Left hindlimb (tissue), 1 donor: ENCODE measurements at regions not wholly inside any gene's neighbourhood (a gene's known extent, or its start where the extent isn't known, plus 50 kb on each side); places are given as distances from the start of the nearest gene placed in this dataset.

Experiments
- DNase-seq: peaks from one replicate; pipeline ENCODE4 v3.0.0-alpha.2; 2018

GRCh38 chr3:74564560-74564959 lies 49.9 kb downstream of the CNTN3 start:
- DNase-seq: no peak

- DNase-seq: no peak
Measured at GRCh38 chr3:74562558-74563269, 51.7 kb downstream of the CNTN3 start.

- no peak for DNase-seq
Measured at GRCh38 chr3:74561881-74562280, 52.6 kb downstream of the CNTN3 start.

- no peak for DNase-seq
Measured at GRCh38 chr3:74559261-74559660, 55.2 kb downstream of the CNTN3 start.

- DNase-seq: no peak
Measured at GRCh38 chr3:74550686-74551085, 63.8 kb downstream of the CNTN3 start.

GRCh38 chr3:74546426-74546825 lies 68.0 kb downstream of the CNTN3 start:
- DNase-seq: no peak

DNA sequence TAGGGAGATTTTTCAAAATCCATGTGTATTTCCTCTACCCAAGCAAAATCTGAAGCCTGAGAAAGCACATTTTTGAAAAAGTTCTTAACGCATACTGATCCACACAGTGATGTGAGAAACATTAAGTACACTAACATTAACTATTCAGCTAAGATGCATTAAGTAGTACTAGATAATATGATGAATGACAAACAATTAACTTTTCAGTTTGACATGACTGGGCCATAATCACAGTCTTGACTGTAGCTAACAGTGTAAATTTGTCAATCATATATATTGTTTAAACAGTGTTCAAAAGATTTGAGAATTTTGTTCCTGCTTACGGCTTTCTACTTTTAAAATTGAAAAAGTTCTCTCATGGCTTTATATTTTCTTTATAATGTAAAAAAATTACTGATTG lies 72.0 kb downstream of the CNTN3 start:
- no peak for DNase-seq

GRCh38 chr3:74539876-74540275 lies 74.6 kb downstream of the CNTN3 start:
- no peak for DNase-seq

DNA sequence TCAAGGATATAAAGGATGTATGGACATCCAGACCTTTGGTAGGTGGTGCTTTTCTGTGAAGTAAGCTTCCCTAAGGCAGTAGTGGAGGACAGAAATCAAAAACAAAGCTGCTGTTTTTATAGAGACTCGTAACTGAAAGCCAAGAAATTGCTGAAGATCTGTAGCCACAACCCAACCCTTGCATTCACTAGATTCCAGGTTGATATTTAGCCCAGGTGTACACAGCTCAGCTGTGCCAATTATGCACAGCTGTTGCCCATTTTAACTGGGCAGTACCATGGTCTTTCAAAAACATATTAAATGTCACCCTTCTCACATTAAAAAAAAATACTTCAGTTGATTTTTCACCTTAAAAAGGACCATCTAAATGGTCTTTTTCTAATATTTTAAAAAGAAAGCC lies 75.8 kb downstream of the CNTN3 start:
- DNase-seq: no peak

DNA sequence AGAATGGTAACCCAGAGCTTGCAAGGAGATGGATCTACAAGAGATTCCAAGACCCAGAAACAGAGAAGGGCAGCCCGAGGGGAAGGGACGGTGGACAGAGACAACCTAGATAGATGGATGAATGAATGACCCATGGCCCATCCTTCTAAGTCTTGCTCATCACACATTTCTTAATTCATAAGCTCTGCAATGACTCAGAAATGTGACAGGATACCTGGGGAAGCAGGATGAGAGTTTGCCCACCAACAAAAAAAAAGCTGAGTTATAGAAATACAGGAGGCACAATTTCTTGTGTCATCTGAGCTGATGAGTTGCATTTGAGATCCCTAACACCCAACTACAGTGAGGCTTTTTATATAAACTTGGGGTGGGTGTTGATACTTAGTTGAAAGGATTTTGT lies 76.6 kb downstream of the CNTN3 start:
- DNase-seq: no peak

DNA sequence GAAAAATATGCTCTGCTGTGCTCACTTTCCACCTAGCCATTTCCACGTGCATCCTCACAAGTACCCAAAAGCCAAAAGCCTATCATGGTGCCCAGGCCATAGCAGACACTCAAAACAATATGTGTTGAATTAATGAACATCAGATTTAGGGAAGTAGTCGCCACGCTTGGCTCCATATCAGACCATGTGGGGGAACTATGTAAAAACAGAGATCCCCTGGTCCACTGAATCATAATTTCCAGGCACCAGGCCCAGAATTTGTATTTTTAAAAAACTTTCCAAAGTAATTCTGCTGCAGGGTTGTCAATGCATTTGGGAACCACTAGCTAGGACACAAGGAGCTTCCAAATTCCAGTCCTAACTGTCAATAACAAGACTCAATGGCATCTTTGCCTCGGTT lies 77.3 kb downstream of the CNTN3 start:
- peak; percentile 63 for DNase-seq

GRCh38 chr3:74535281-74535680 lies 79.2 kb downstream of the CNTN3 start:
- DNase-seq: no peak

- no peak for DNase-seq
Measured at GRCh38 chr3:74534611-74535010, 79.8 kb downstream of the CNTN3 start.

DNA sequence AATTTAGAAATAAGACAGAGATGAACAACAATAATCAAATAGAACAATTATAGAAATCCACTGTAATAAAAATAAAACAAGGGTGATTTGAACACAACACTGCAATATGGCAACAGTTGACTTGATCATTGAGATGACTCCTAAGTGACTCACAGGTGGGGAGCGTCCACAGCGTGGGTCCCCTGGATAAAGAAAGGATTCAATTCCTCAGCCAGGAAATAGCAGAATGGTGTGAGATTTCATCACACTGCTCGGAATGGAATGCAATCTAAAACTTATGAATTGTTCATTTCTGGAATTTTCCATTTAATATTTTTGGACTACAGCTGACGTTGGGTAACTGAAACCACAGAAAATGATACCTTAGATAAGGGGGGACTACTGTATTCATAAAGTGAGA lies 82.0 kb downstream of the CNTN3 start:
- DNase-seq: no peak

DNA sequence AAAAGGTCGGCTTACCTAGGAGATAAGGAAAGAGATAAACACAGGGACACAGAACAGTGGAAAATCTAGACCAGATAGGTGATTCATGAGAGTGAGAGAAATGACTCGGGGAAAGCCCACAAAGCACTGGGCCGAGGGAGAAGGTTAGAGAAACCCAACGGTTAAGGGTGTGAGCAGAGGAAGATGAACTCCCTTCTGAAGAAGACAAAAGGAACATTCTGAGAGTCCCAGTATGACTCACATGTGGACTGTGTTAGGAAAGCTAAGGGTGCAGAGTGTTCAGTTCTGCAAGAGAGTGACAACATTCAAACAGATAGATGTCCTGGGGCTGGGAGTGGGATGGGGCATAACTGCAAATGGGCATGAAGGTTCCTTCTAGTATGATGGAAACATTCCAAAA lies 83.0 kb downstream of the CNTN3 start:
- no peak for DNase-seq

GRCh38 chr3:74529145-74529544 lies 85.3 kb downstream of the CNTN3 start:
- DNase-seq: no peak

DNA sequence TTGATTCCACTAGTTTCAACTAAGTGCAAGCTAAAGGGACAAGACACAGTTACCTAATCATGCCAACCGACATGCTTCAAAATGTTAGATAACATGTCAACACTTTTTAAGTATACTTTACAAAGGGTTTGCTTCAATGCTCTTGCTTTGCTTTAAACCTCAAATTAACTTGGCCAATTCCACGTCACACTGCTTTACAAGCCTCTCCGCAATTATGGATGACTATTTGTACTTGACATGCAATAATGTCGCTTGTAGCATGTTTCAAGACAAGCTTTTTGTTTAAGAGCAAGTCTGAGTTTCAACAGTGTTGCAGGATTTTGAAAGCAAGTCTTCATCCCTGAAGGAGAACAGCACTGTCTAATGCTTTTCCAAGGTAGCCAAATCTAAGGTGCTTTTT lies 86.9 kb downstream of the CNTN3 start:
- no peak for DNase-seq

DNA sequence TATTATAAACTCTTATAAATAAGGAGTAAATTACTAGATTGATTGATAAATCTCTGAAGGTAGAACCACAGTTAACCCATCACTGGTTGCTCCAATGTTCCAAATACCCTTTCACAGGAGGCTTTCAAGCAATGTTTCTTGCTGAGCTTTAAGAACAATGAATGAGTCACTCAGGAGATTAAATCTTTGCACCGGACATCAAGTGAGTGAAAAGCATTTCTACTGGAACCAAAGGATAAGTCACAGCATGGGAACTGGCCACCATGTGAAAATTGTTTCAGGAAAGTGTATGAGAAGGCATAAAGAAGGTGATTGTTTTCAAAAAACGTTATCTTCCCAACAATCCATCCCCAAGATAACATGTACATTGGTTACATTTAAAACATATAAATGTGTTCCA lies 90.6 kb downstream of the CNTN3 start:
- DNase-seq: no peak

GRCh38 chr3:74520895-74521294 lies 93.6 kb downstream of the CNTN3 start:
- no peak for DNase-seq

- DNase-seq: no peak
Measured at GRCh38 chr3:74518610-74519009, 95.8 kb downstream of the CNTN3 start.

- no peak for DNase-seq
Measured at GRCh38 chr3:74516019-74516418, 98.4 kb downstream of the CNTN3 start.

GRCh38 chr3:74515451-74515850 lies 99.0 kb downstream of the CNTN3 start:
- no peak for DNase-seq

GRCh38 chr3:74511078-74511477 lies 103.4 kb downstream of the CNTN3 start:
- no peak for DNase-seq

- DNase-seq: no peak
Measured at GRCh38 chr3:74510261-74510818, 104.1 kb downstream of the CNTN3 start.

DNA sequence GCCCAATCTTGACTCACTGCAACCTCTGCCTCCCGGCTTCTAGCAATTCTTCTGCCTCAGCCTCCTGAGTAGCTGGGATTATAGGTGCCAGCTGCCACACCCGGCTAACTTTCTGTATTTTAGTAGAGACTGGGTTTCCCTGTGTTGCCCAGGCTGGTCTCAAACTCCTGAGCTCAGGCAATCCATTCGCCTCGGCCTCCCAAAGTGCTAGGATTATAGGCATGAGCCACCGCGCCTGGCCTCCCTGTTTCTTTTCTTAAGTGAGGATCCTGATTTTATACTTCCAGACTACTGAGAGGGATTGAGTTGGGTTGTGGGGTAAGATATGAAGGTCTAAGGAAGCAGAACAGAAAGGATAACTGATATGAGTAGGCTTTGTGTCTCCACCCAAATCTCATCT lies 106.8 kb downstream of the CNTN3 start:
- DNase-seq: no peak
